Chondrocyte (in vitro differentiated cells): ENCODE measurements at regions not wholly inside any gene's neighbourhood (a gene's known extent, or its start where the extent isn't known, plus 50 kb on each side); places are given as distances from the start of the nearest gene placed in this dataset.
"Not testable (repeated sequence)": the region's sequence is repeated elsewhere in the genome, so short reads cannot be mapped to it uniquely, and the experiment has no call there.

Experiments
- DNase-seq: peaks from one replicate; pipeline ENCODE4 v3.0.0; 2021; ENCODE audit warnings: mixed read lengths, low spot score
- H3K27ac Mint-ChIP-seq: one replicate; pipeline ENCODE4 v1.8.0; 2021; ENCODE audit warnings: mild to moderate bottlenecking, moderate library complexity, mixed read lengths; ENCODE audit not compliant: unreplicated experiment
- H3K27me3 Mint-ChIP-seq: 2 replicates; pipeline ENCODE4 v1.8.0; 2021; ENCODE audit warnings: low read depth, mixed read lengths
- H3K36me3 Mint-ChIP-seq: 2 replicates; pipeline ENCODE4 v1.8.0; 2021; ENCODE audit warnings: low read depth, mixed read lengths
- H3K4me1 Mint-ChIP-seq: 2 replicates; pipeline ENCODE4 v1.8.0; 2021; ENCODE audit warnings: low read depth, mild to moderate bottlenecking, mixed read lengths
- H3K4me3 Mint-ChIP-seq: one replicate; pipeline ENCODE4 v1.8.0; 2021; ENCODE audit warnings: mild to moderate bottlenecking, moderate library complexity, mixed read lengths; ENCODE audit not compliant: unreplicated experiment
- H3K9me3 Mint-ChIP-seq: 2 replicates; pipeline ENCODE4 v1.8.0; 2021; ENCODE audit warnings: low read depth, mixed read lengths
- CTCF ChIP-seq: fragments of 200-600 bp; sonication (generic); IDR thresholded peaks from 2 replicates; pipeline ENCODE4 v1.5.0; 2021; ENCODE audit warnings: antibody characterized with exemption, mild to moderate bottlenecking, moderate library complexity

- Mint-ChIP-seq H3K27me3 (no peaks in the 10 kb centered on the region), H3K36me3 (peaks cover 2% of the 10 kb centered on the region), H3K4me3 (no peak overlapping the region), H3K27ac (no peak overlapping the region), H3K9me3 (peaks cover 8% of the 10 kb centered on the region), H3K4me1 (no peaks in the 10 kb centered on the region)
- no peak for TF ChIP-seq CTCF
- DNase-seq: no peak
Observed at GRCh38 chr7:13132314-13132713, 444.9 kb downstream of the ARL4A start.

GRCh38 chr7:13136345-13136744, 448.9 kb downstream of the ARL4A start:
- DNase-seq, H3K4me3 Mint-ChIP-seq, H3K27me3 Mint-ChIP-seq: not testable (repeated sequence)

GRCh38 chr7:13139436-13139835, 452.0 kb downstream of the ARL4A start:
- H3K4me1 Mint-ChIP-seq: peaks cover under 1% of the 10 kb centered on the region
- no peak for TF ChIP-seq CTCF
- H3K27me3 Mint-ChIP-seq: no peaks in the 10 kb centered on the region
- H3K27ac Mint-ChIP-seq: no peak overlapping the region
- DNase-seq: no peak
- no peak overlapping the region for H3K4me3 Mint-ChIP-seq
- peaks cover 3% of the 10 kb centered on the region for H3K36me3 Mint-ChIP-seq
- peaks cover 12% of the 10 kb centered on the region for H3K9me3 Mint-ChIP-seq

More at GRCh38 chr7:13136345-13136744, 448.9 kb downstream of the ARL4A start:
- H3K4me1 Mint-ChIP-seq, H3K27ac Mint-ChIP-seq, H3K36me3 Mint-ChIP-seq: not testable (repeated sequence)
- peaks cover 12% of the 10 kb centered on the region for H3K9me3 Mint-ChIP-seq

- no peaks in the 10 kb centered on the region for H3K27me3 Mint-ChIP-seq
- no peak overlapping the region for H3K27ac Mint-ChIP-seq
- no peak for TF ChIP-seq CTCF
- H3K4me3 Mint-ChIP-seq: no peak overlapping the region
- H3K4me1 Mint-ChIP-seq: peaks cover 8% of the 10 kb centered on the region
- no peaks in the 10 kb centered on the region for H3K36me3 Mint-ChIP-seq
- no peak for DNase-seq
- no peaks in the 10 kb centered on the region for H3K9me3 Mint-ChIP-seq
Observed at GRCh38 chr7:13144673-13145072, 457.2 kb downstream of the ARL4A start.

GRCh38 chr7:13148548-13148947, 461.1 kb downstream of the ARL4A start:
- no peak for TF ChIP-seq CTCF
- Mint-ChIP-seq H3K27me3 (no peaks in the 10 kb centered on the region), H3K9me3 (no peaks in the 10 kb centered on the region), H3K4me1 (peaks cover 8% of the 10 kb centered on the region), H3K36me3 (no peaks in the 10 kb centered on the region), H3K27ac (no peak overlapping the region), H3K4me3 (no peak overlapping the region)
- no peak for DNase-seq

- no peak overlapping the region for H3K4me3 Mint-ChIP-seq
- no peak for DNase-seq
- no peak overlapping the region for H3K27ac Mint-ChIP-seq
- H3K9me3 Mint-ChIP-seq: no peaks in the 10 kb centered on the region
- H3K36me3 Mint-ChIP-seq: no peaks in the 10 kb centered on the region
- H3K4me1 Mint-ChIP-seq: no peaks in the 10 kb centered on the region
- TF ChIP-seq CTCF: no peak
- no peaks in the 10 kb centered on the region for H3K27me3 Mint-ChIP-seq
Observed at GRCh38 chr7:13151978-13152377, 464.5 kb downstream of the ARL4A start.
